HG03565 (cell line): ENCODE measurements at regions not wholly inside any gene's neighbourhood (a gene's known extent, or its start where the extent isn't known, plus 50 kb on each side); places are given as distances from the start of the nearest gene placed in this dataset.

Experiments used
- ATAC-seq: cut with Tn5 transposase; IDR thresholded peaks from one replicate; pipeline ENCODE4 v1.9.1; 2021; ENCODE audit warnings: mild to moderate bottlenecking, moderate library complexity; ENCODE audit not compliant: unreplicated experiment

GRCh38 chr17:14688134-14688533 is 387.3 kb downstream of the HS3ST3B1 start:
- no peak for ATAC-seq

- ATAC-seq, result no peak
Measured at GRCh38 chr17:14672830-14673229, 371.9 kb downstream of the HS3ST3B1 start.

GRCh38 chr17:14670861-14671260 is 370.0 kb downstream of the HS3ST3B1 start:
- ATAC-seq, result no peak

GRCh38 chr17:14664511-14664910 is 363.6 kb downstream of the HS3ST3B1 start:
- no peak for ATAC-seq

GRCh38 chr17:14641117-14641516 is 340.2 kb downstream of the HS3ST3B1 start:
- ATAC-seq, result no peak

- no peak for ATAC-seq
Measured at GRCh38 chr17:14637260-14637659, 336.4 kb downstream of the HS3ST3B1 start.

GRCh38 chr17:14630621-14631020 is 329.7 kb downstream of the HS3ST3B1 start:
- ATAC-seq, result no peak

GRCh38 chr17:14630046-14630445 is 329.2 kb downstream of the HS3ST3B1 start:
- no peak for ATAC-seq

- ATAC-seq, result no peak
Measured at GRCh38 chr17:14622615-14623101, 321.8 kb downstream of the HS3ST3B1 start.

GRCh38 chr17:14621826-14622614 is 321.1 kb downstream of the HS3ST3B1 start:
- no peak for ATAC-seq

- ATAC-seq, result no peak
Measured at GRCh38 chr17:14619821-14620220, 318.9 kb downstream of the HS3ST3B1 start.

- ATAC-seq, result no peak
Measured at GRCh38 chr17:14616528-14616927, 315.6 kb downstream of the HS3ST3B1 start.

- no peak for ATAC-seq
Measured at GRCh38 chr17:14605267-14605599, 304.4 kb downstream of the HS3ST3B1 start.

GRCh38 chr17:14604591-14605266 is 303.8 kb downstream of the HS3ST3B1 start:
- no peak for ATAC-seq

GRCh38 chr17:14596224-14596623 is 295.3 kb downstream of the HS3ST3B1 start:
- no peak for ATAC-seq

- ATAC-seq, result no peak
Measured at GRCh38 chr17:14595656-14596055, 294.8 kb downstream of the HS3ST3B1 start.

- no peak for ATAC-seq
Measured at GRCh38 chr17:14594690-14595089, 293.8 kb downstream of the HS3ST3B1 start.

- no peak for ATAC-seq
Measured at GRCh38 chr17:14593956-14594355, 293.1 kb downstream of the HS3ST3B1 start.

GRCh38 chr17:14590459-14591250 is 289.8 kb downstream of the HS3ST3B1 start:
- ATAC-seq, result no peak

- ATAC-seq, result no peak
Measured at GRCh38 chr17:14585099-14585498, 284.2 kb downstream of the HS3ST3B1 start.

- ATAC-seq, result no peak
Measured at GRCh38 chr17:14582996-14583395, 282.1 kb downstream of the HS3ST3B1 start.
